ENCODE measurements at regions not wholly inside any gene's neighbourhood (a gene's known extent, or its start where the extent isn't known, plus 50 kb on each side); places are given as distances from the start of the nearest gene placed in this dataset.
"Not testable (repeated sequence)": the region's sequence is repeated elsewhere in the genome, so short reads cannot be mapped to it uniquely, and the experiment has no call there.

GRCh38 chr21:15295875-15296274 is 231.1 kb upstream of the NRIP1 start:
- H3K4me3 ChIP-seq (replicated peaks; ENCODE audit: insufficient read depth, low read length), result no peak overlapping the region
- H3K27ac ChIP-seq (replicated peaks), result no peak overlapping the region
- DNase-seq (ENCODE audit: low read depth in 1 of 2, low spot score in 1 of 2), result no peak
- H3K27me3 ChIP-seq (ENCODE audit: insufficient read depth, poor library complexity, severe bottlenecking), result no peaks in the 10 kb centered on the region
- TF ChIP-seq, protein P1, sequence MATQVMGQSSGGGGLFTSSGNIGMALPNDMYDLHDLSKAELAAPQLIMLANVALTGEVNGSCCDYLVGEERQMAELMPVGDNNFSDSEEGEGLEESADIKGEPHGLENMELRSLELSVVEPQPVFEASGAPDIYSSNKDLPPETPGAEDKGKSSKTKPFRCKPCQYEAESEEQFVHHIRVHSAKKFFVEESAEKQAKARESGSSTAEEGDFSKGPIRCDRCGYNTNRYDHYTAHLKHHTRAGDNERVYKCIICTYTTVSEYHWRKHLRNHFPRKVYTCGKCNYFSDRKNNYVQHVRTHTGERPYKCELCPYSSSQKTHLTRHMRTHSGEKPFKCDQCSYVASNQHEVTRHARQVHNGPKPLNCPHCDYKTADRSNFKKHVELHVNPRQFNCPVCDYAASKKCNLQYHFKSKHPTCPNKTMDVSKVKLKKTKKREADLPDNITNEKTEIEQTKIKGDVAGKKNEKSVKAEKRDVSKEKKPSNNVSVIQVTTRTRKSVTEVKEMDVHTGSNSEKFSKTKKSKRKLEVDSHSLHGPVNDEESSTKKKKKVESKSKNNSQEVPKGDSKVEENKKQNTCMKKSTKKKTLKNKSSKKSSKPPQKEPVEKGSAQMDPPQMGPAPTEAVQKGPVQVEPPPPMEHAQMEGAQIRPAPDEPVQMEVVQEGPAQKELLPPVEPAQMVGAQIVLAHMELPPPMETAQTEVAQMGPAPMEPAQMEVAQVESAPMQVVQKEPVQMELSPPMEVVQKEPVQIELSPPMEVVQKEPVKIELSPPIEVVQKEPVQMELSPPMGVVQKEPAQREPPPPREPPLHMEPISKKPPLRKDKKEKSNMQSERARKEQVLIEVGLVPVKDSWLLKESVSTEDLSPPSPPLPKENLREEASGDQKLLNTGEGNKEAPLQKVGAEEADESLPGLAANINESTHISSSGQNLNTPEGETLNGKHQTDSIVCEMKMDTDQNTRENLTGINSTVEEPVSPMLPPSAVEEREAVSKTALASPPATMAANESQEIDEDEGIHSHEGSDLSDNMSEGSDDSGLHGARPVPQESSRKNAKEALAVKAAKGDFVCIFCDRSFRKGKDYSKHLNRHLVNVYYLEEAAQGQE (IDR thresholded peaks at IDR 0.05; ENCODE audit: insufficient replicate concordance, low read depth), result no peak
- no peak for TF ChIP-seq POLR2AphosphoS5 (IDR thresholded peaks at IDR 0.05; ENCODE audit: low read depth)
- TF ChIP-seq GABPA (IDR thresholded peaks at IDR 0.05; ENCODE audit: low read depth), result no peak
- TF ChIP-seq, protein P2, sequence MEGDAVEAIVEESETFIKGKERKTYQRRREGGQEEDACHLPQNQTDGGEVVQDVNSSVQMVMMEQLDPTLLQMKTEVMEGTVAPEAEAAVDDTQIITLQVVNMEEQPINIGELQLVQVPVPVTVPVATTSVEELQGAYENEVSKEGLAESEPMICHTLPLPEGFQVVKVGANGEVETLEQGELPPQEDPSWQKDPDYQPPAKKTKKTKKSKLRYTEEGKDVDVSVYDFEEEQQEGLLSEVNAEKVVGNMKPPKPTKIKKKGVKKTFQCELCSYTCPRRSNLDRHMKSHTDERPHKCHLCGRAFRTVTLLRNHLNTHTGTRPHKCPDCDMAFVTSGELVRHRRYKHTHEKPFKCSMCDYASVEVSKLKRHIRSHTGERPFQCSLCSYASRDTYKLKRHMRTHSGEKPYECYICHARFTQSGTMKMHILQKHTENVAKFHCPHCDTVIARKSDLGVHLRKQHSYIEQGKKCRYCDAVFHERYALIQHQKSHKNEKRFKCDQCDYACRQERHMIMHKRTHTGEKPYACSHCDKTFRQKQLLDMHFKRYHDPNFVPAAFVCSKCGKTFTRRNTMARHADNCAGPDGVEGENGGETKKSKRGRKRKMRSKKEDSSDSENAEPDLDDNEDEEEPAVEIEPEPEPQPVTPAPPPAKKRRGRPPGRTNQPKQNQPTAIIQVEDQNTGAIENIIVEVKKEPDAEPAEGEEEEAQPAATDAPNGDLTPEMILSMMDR (IDR thresholded peaks at IDR 0.05; ENCODE audit: insufficient read depth, low read length), result no peak
- TF ChIP-seq SPI1 (IDR thresholded peaks at IDR 0.05; ENCODE audit: borderline replicate concordance, low read depth), result no peak

- no peak for DNase-seq (ENCODE audit: low read depth in 1 of 2, low spot score in 1 of 2)
- H3K27me3 ChIP-seq (ENCODE audit: insufficient read depth, poor library complexity, severe bottlenecking), result no peaks in the 10 kb centered on the region
- H3K4me3 ChIP-seq (replicated peaks; ENCODE audit: insufficient read depth, low read length), result no peak overlapping the region
- no peak overlapping the region for H3K27ac ChIP-seq (replicated peaks)
- TF ChIP-seq, protein P1 (IDR thresholded peaks at IDR 0.05; ENCODE audit: insufficient replicate concordance, low read depth), result no peak
- TF ChIP-seq GABPA (IDR thresholded peaks at IDR 0.05; ENCODE audit: low read depth) (no peak), SPI1 (IDR thresholded peaks at IDR 0.05; ENCODE audit: borderline replicate concordance, low read depth) (no peak), POLR2AphosphoS5 (IDR thresholded peaks at IDR 0.05; ENCODE audit: low read depth) (no peak)
- TF ChIP-seq, protein P2 (IDR thresholded peaks at IDR 0.05; ENCODE audit: insufficient read depth, low read length), result no peak
These were observed 233.0 kb upstream of the NRIP1 start for GRCh38 chr21:15297824-15298223.

DNA sequence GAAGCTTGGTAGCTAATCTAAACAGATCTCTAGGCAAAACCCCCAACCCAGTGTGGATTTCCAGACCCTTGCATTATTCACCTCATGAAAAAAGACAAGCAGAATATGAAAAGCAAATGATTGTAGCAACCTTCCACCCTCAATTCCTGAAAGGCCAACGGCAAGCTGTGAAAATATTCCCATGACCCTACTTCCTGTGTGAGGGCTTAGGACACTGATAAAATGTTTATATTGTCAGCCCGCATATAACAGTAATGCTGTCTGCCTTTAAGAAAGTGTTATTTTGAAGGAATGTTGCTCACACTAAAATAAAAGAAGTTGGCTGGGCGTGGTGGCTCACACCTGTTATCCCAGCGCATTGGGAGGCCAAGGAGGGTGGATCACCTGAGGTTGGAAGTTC is 233.5 kb upstream of the NRIP1 start:
- H3K27ac ChIP-seq (replicated peaks), result no peak overlapping the region
- no peak for DNase-seq (ENCODE audit: low read depth in 1 of 2, low spot score in 1 of 2)
- no peaks in the 10 kb centered on the region for H3K27me3 ChIP-seq (ENCODE audit: insufficient read depth, poor library complexity, severe bottlenecking)
- no peak overlapping the region for H3K4me3 ChIP-seq (replicated peaks; ENCODE audit: insufficient read depth, low read length)
- no peak for TF ChIP-seq GABPA (IDR thresholded peaks at IDR 0.05; ENCODE audit: low read depth)
- TF ChIP-seq, protein P2 (IDR thresholded peaks at IDR 0.05; ENCODE audit: insufficient read depth, low read length), result no peak
- TF ChIP-seq POLR2AphosphoS5 (IDR thresholded peaks at IDR 0.05; ENCODE audit: low read depth), result no peak
- TF ChIP-seq, protein P1 (IDR thresholded peaks at IDR 0.05; ENCODE audit: insufficient replicate concordance, low read depth), result no peak
- no peak for TF ChIP-seq SPI1 (IDR thresholded peaks at IDR 0.05; ENCODE audit: borderline replicate concordance, low read depth)

- not testable (repeated sequence) for H3K4me3 ChIP-seq (replicated peaks; ENCODE audit: insufficient read depth, low read length); H3K27me3 ChIP-seq (ENCODE audit: insufficient read depth, poor library complexity, severe bottlenecking); DNase-seq (ENCODE audit: low read depth in 1 of 2, low spot score in 1 of 2); H3K27ac ChIP-seq (replicated peaks)
These were observed 234.0 kb upstream of the NRIP1 start for GRCh38 chr21:15298755-15299154.
